Dendritic cell treated with granulocyte-macrophage colony-stimulating factor and Interleukin-4, amounts not matched to agents 40 ng/mL and 50 ng/mL, for 4 days (primary cell): ENCODE measurements at regions not wholly inside any gene's neighbourhood (a gene's known extent, or its start where the extent isn't known, plus 50 kb on each side); places are given as distances from the start of the nearest gene placed in this dataset.

ENCODE experiments used
- H3K27ac Mint-ChIP-seq: one replicate; pipeline ENCODE4 v1.8.0; 2022; ENCODE audit warnings: mild to moderate bottlenecking, mixed read lengths
- H3K27me3 Mint-ChIP-seq: one replicate; pipeline ENCODE4 v1.8.0; 2022; ENCODE audit warnings: mild to moderate bottlenecking, mixed read lengths
- H3K36me3 Mint-ChIP-seq: one replicate; pipeline ENCODE4 v1.8.0; 2022; ENCODE audit warnings: low read depth, mixed read lengths
- H3K4me1 Mint-ChIP-seq: one replicate; pipeline ENCODE4 v1.8.0; 2022; ENCODE audit warnings: low read depth, mixed read lengths
- H3K4me3 Mint-ChIP-seq: one replicate; pipeline ENCODE4 v1.8.0; 2022; ENCODE audit warnings: mild to moderate bottlenecking, moderate library complexity, mixed read lengths
- H3K9me3 Mint-ChIP-seq: one replicate; pipeline ENCODE4 v1.8.0; 2022; ENCODE audit warnings: mixed read lengths
- intact Hi-C: fragments of 100-400 bp; cut with micrococcal nuclease; formaldehyde crosslinking; loops from one replicate; pipeline ENCODE4 v1.15.0; 2022

GRCh38 chr2:187143537-187143936 lies 294.6 kb upstream of the ZSWIM2 start:
- H3K27ac Mint-ChIP-seq: no peak overlapping the region
- no peak overlapping the region for H3K4me3 Mint-ChIP-seq
- no peaks in the 10 kb centered on the region for H3K4me1 Mint-ChIP-seq

DNA sequence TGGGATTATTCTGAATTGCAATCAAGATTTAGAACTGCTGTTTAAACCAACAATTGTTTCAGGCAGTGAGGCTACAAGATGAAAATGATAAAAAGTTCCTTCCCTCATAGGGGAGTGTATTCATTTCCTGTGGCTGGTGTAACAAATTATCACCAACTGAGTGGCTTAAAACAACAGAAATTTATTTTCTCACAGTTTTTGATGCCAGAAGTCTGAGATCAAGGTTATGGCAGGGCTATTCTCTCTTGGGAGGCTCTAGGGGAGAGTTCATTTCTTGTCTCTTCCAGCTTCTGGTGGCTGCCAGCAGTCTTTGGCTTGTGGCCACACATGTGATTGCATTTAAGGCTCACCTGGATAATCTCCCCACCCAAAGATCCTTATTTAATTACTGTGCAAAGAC lies 290.5 kb upstream of the ZSWIM2 start:
- Mint-ChIP-seq H3K27ac (no peak overlapping the region), H3K36me3 (no peaks in the 10 kb centered on the region), H3K9me3 (peaks cover 10% of the 10 kb centered on the region), H3K4me3 (no peak overlapping the region), H3K27me3 (no peaks in the 10 kb centered on the region), H3K4me1 (no peaks in the 10 kb centered on the region)
- intact Hi-C loops: loop anchor here (2.0 to 10.0 kb wide), 3 partner anchors 165 to 313 kb away; no protein-coding TSS in a partner anchor

More at GRCh38 chr2:187143537-187143936, 294.6 kb upstream of the ZSWIM2 start:
- intact Hi-C loops: no loop called here
- peaks cover 16% of the 10 kb centered on the region for H3K9me3 Mint-ChIP-seq
- H3K36me3 Mint-ChIP-seq: no peaks in the 10 kb centered on the region
- no peaks in the 10 kb centered on the region for H3K27me3 Mint-ChIP-seq

GRCh38 chr2:187138265-187138664 lies 289.3 kb upstream of the ZSWIM2 start:
- H3K4me3 Mint-ChIP-seq: no peak overlapping the region
- intact Hi-C loops: loop anchor here (2.0 to 10.0 kb wide), 3 partner anchors 167 to 315 kb away; no protein-coding TSS in a partner anchor
- no peaks in the 10 kb centered on the region for H3K36me3 Mint-ChIP-seq
- no peak overlapping the region for H3K27ac Mint-ChIP-seq
- H3K4me1 Mint-ChIP-seq: no peaks in the 10 kb centered on the region
- no peaks in the 10 kb centered on the region for H3K27me3 Mint-ChIP-seq
- H3K9me3 Mint-ChIP-seq: no peaks in the 10 kb centered on the region

DNA sequence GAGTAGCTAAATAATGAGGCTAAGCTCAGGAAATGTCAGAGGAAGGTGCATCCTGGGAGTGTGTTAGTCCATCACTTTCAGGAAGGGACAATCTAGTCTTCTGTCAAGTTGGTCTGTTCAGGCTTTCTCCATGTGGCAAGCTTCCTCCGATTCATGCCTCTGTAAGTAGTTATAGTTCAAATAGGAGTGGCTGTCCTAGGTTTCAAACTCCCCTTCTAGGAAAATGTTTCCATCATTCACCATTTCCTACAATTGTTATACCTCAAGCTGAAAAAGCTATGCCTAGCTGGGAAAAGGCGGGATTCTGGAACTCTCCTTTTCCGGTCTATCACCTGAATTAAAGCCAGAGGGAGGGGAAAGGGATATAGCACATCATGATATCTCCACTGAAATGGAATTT lies 287.7 kb upstream of the ZSWIM2 start:
- Mint-ChIP-seq H3K9me3 (no peaks in the 10 kb centered on the region), H3K36me3 (no peaks in the 10 kb centered on the region), H3K27ac (no peak overlapping the region), H3K27me3 (no peaks in the 10 kb centered on the region), H3K4me3 (no peak overlapping the region), H3K4me1 (no peaks in the 10 kb centered on the region)
- intact Hi-C loops: loop anchor here (5.0 to 10.0 kb wide), 2 partner anchors 168 to 274 kb away; no protein-coding TSS in a partner anchor

GRCh38 chr2:187134306-187134705 lies 285.3 kb upstream of the ZSWIM2 start:
- H3K27me3 Mint-ChIP-seq: no peaks in the 10 kb centered on the region
- no peaks in the 10 kb centered on the region for H3K36me3 Mint-ChIP-seq
- no peaks in the 10 kb centered on the region for H3K9me3 Mint-ChIP-seq
- intact Hi-C loops: loop anchor here (10.0 kb wide), 1 partner anchor 170 kb away; no protein-coding TSS in a partner anchor
- no peaks in the 10 kb centered on the region for H3K4me1 Mint-ChIP-seq
- H3K27ac Mint-ChIP-seq: no peak overlapping the region
- no peak overlapping the region for H3K4me3 Mint-ChIP-seq

- Mint-ChIP-seq H3K27ac (no peak overlapping the region), H3K4me3 (no peak overlapping the region), H3K27me3 (no peaks in the 10 kb centered on the region), H3K9me3 (no peaks in the 10 kb centered on the region), H3K36me3 (no peaks in the 10 kb centered on the region), H3K4me1 (no peaks in the 10 kb centered on the region)
- intact Hi-C loops: loop anchor here (10.0 kb wide), 1 partner anchor 175 kb away; no protein-coding TSS in a partner anchor
Measured at GRCh38 chr2:187129868-187130267, 280.9 kb upstream of the ZSWIM2 start.

- Mint-ChIP-seq H3K36me3 (no peaks in the 10 kb centered on the region), H3K27me3 (no peaks in the 10 kb centered on the region), H3K9me3 (no peaks in the 10 kb centered on the region), H3K4me1 (no peaks in the 10 kb centered on the region), H3K27ac (no peak overlapping the region), H3K4me3 (no peak overlapping the region)
- intact Hi-C loops: no loop called here
Measured at GRCh38 chr2:187129306-187129705, 280.3 kb upstream of the ZSWIM2 start.

GRCh38 chr2:187126247-187127005 lies 277.5 kb upstream of the ZSWIM2 start:
- H3K4me1 Mint-ChIP-seq: no peaks in the 10 kb centered on the region
- no peak overlapping the region for H3K4me3 Mint-ChIP-seq
- H3K27me3 Mint-ChIP-seq: no peaks in the 10 kb centered on the region
- intact Hi-C loops: no loop called here
- no peaks in the 10 kb centered on the region for H3K36me3 Mint-ChIP-seq
- no peak overlapping the region for H3K27ac Mint-ChIP-seq
- no peaks in the 10 kb centered on the region for H3K9me3 Mint-ChIP-seq

DNA sequence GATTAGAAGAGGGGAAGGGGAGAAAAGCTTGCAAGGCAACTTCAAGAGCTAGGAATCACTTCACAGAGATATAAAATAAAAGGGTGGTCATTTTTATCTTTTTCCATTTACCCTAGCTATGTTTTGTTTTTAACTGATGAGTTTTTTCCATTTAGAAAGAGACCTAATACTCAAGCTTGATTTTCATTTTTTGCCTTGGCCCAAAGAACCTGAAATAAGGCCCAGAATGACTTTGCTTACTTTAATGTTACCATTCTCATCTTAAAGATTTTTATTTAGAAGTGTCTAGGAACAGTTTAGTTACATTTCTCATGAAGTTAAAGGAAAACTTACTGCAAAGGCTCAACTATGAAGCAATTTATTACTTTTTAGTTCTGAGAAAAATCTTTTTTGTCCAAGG lies 276.3 kb upstream of the ZSWIM2 start:
- intact Hi-C loops: no loop called here
- Mint-ChIP-seq H3K27me3 (no peaks in the 10 kb centered on the region), H3K9me3 (no peaks in the 10 kb centered on the region), H3K27ac (no peak overlapping the region), H3K4me1 (no peaks in the 10 kb centered on the region), H3K36me3 (no peaks in the 10 kb centered on the region), H3K4me3 (no peak overlapping the region)

DNA sequence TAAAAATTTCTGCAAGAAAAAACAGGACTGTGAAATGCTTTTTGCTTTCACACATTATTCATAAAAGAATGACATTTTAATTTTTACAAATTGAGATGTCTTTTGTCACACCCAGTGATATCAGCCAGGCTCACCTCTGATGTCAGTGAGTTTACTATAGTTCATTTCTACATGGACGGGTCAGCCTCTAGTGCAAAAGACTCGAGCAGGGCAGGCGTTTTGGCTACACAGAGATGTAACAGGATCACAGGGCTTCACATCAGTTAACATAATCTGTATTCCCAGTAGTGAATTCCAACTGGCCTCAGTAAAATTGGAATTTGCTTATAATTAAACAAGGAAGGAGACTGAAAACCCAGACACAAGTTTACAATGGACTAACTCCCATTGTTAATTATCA lies 275.6 kb upstream of the ZSWIM2 start:
- Mint-ChIP-seq H3K4me1 (no peaks in the 10 kb centered on the region), H3K4me3 (no peak overlapping the region), H3K27ac (no peak overlapping the region), H3K36me3 (no peaks in the 10 kb centered on the region), H3K9me3 (no peaks in the 10 kb centered on the region), H3K27me3 (no peaks in the 10 kb centered on the region)
- intact Hi-C loops: no loop called here

- Mint-ChIP-seq H3K36me3 (no peaks in the 10 kb centered on the region), H3K9me3 (no peaks in the 10 kb centered on the region), H3K27ac (no peak overlapping the region), H3K4me1 (no peaks in the 10 kb centered on the region), H3K4me3 (no peak overlapping the region), H3K27me3 (no peaks in the 10 kb centered on the region)
- intact Hi-C loops: no loop called here
Measured at GRCh38 chr2:187118331-187119099, 269.5 kb upstream of the ZSWIM2 start.

DNA sequence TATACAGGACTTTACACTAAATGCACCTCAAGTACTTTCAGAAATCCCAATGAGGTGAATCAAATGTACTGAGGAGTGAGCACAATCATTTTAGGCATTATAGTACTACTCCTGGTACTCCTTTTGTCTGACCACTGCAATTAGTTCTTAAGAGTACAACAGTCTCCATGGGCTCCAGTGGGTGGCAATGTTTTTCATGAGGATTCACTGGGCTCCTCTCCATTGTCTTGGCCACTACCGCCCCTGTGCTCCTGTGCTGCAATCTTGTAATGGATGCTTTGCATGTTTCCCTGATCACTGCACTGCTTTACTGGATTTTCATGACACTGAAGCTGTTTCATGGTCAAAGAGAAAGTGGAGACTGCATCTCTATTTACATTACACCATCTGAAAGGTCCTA lies 268.5 kb upstream of the ZSWIM2 start:
- intact Hi-C loops: no loop called here
- Mint-ChIP-seq H3K9me3 (no peaks in the 10 kb centered on the region), H3K36me3 (no peaks in the 10 kb centered on the region), H3K4me1 (no peaks in the 10 kb centered on the region), H3K27me3 (no peaks in the 10 kb centered on the region), H3K4me3 (no peak overlapping the region), H3K27ac (no peak overlapping the region)

DNA sequence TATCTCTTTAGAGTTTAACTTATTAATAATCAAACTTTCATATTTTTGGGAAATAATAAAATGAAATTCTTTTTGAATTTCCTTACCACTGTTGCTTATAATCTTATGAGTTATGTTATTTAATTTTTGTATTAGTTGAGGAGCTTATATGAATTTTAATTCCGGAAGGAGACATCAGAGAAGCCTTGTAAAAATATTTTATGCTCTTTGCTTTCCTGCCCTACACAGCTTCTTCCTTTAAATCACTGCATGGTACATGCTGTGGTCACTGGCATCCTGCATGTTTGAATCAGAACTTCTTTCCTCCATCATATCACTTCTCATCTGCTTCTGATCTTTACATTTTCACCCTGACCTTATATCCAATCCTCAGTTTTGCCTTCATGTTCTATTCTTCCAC lies 266.7 kb upstream of the ZSWIM2 start:
- no peak overlapping the region for H3K4me3 Mint-ChIP-seq
- no peak overlapping the region for H3K27ac Mint-ChIP-seq
- no peaks in the 10 kb centered on the region for H3K9me3 Mint-ChIP-seq
- H3K4me1 Mint-ChIP-seq: no peaks in the 10 kb centered on the region
- H3K27me3 Mint-ChIP-seq: no peaks in the 10 kb centered on the region
- H3K36me3 Mint-ChIP-seq: no peaks in the 10 kb centered on the region
- intact Hi-C loops: no loop called here

DNA sequence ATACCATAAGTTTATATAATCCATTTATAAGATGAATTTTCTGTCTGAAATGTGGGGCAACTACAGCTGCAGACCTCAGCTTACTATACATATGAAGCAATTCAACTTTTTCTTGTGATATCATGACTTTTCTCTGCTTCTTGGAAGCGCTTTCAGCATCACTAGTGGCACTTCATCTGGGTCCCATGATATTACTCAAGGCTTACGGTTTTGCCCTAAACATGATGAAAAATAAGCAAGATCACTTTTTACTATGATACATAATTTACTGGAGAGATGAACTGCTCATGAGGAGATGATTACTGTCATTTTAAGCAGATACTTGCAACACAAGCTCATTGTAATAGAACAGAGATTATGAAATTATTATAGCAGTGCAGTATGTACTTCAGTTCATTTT lies 258.0 kb upstream of the ZSWIM2 start:
- intact Hi-C loops: no loop called here
- no peaks in the 10 kb centered on the region for H3K36me3 Mint-ChIP-seq
- H3K4me3 Mint-ChIP-seq: no peak overlapping the region

More for the DNA sequence above, 258.0 kb upstream of the ZSWIM2 start:
- Mint-ChIP-seq H3K27me3 (no peaks in the 10 kb centered on the region), H3K4me1 (no peaks in the 10 kb centered on the region), H3K9me3 (no peaks in the 10 kb centered on the region), H3K27ac (no peak overlapping the region)
